IMR-90 (cell line): ENCODE measurements at regions not wholly inside any gene's neighbourhood (a gene's known extent, or its start where the extent isn't known, plus 50 kb on each side); places are given as distances from the start of the nearest gene placed in this dataset.

Source experiments
- ATAC-seq: fragments of 200-7000 bp; cut with Tn5 transposase; 2 replicates; pipeline ENCODE4 v1.9.1; 2020; ENCODE audit warnings: low read depth, mild to moderate bottlenecking, moderate library complexity
- BruUV-seq: library from RNA; stranded (reverse); fragments of 400-500 nt; replicated peaks from 2 replicates; lab custom pipeline; 2021; lab: Mats Ljungman, UMichigan
- CTCF ChIA-PET: fragments of 300-600 bp; formaldehyde crosslinking; extraction: SDS; loops from one replicate; lab custom pipeline; 2021; ENCODE audit warnings: antibody characterized with exemption; lab: Yijun Ruan, JAX
- POLR2A ChIA-PET: fragments of 300-600 bp; sonication (Branson Sonifier 250); formaldehyde crosslinking; loops from one replicate; lab custom pipeline; 2022; ENCODE audit warnings: antibody characterized with exemption; ENCODE audit not compliant: unreplicated experiment; lab: Charles Lee
- DNase-seq: peaks from one replicate; pipeline ENCODE4 v3.0.0; 2013
- H2AFZ ChIP-seq: replicated peaks from 2 replicates; pipeline ENCODE3; 2013; ENCODE audit warnings: low read length, mild to moderate bottlenecking; ENCODE audit not compliant: poor library complexity
- H2AK5ac ChIP-seq: 2 replicates; pipeline ENCODE4 v1.6.1; 2013; ENCODE audit warnings: low read depth, low read length, inconsistent platforms
- H2AK9ac ChIP-seq: replicated peaks from 2 replicates; pipeline ENCODE3; 2013; ENCODE audit warnings: mild to moderate bottlenecking, low read depth, low read length, moderate library complexity; ENCODE audit not compliant: poor library complexity
- H2BK120ac ChIP-seq: 2 replicates; pipeline ENCODE4 v1.6.1; 2013; ENCODE audit warnings: low read depth, low read length, inconsistent platforms
- H2BK15ac ChIP-seq: 3 replicates; pipeline ENCODE4 v1.6.1; 2013; ENCODE audit warnings: low read depth, low read length, inconsistent platforms
- H2BK20ac ChIP-seq: 2 replicates; pipeline ENCODE4 v1.6.1; 2013; ENCODE audit warnings: low read depth, mild to moderate bottlenecking, inconsistent platforms, low read length, moderate library complexity
- H2BK5ac ChIP-seq: 2 replicates; pipeline ENCODE4 v1.6.1; 2013; ENCODE audit warnings: mild to moderate bottlenecking, low read depth, low read length, inconsistent platforms; ENCODE audit not compliant: poor library complexity, severe bottlenecking
- H3K14ac ChIP-seq: replicated peaks from 2 replicates; pipeline ENCODE4 v1.6.1; 2013; ENCODE audit warnings: low read depth, low read length, inconsistent platforms
- H3K18ac ChIP-seq: 2 replicates; pipeline ENCODE4 v1.6.1; 2013; ENCODE audit warnings: low read depth, low read length, control low read depth
- H3K23ac ChIP-seq: 2 replicates; pipeline ENCODE4 v1.6.1; 2013; ENCODE audit warnings: low read depth, low read length, inconsistent platforms
- H3K27ac ChIP-seq: 2 replicates; pipeline ENCODE4 v1.5.1; 2013; ENCODE audit warnings: mild to moderate bottlenecking, control low read depth, low read length; ENCODE audit not compliant: insufficient read depth
- H3K27me3 ChIP-seq: 2 replicates; pipeline ENCODE4 v1.6.1; 2013; ENCODE audit warnings: low read length; ENCODE audit not compliant: control insufficient read depth, insufficient read depth
- H3K36me3 ChIP-seq: 2 replicates; pipeline ENCODE4 v1.6.1; 2013; ENCODE audit warnings: low read length, mixed read lengths; ENCODE audit not compliant: control insufficient read depth, insufficient read depth
- H3K4ac ChIP-seq: 2 replicates; pipeline ENCODE4 v1.6.1; 2013; ENCODE audit warnings: low read depth, low read length, inconsistent platforms
- H3K4me1 ChIP-seq: 2 replicates; pipeline ENCODE4 v1.6.1; 2013; ENCODE audit warnings: low read length, mixed read lengths; ENCODE audit not compliant: control insufficient read depth, insufficient read depth
- H3K4me2 ChIP-seq: 2 replicates; pipeline ENCODE4 v1.6.1; 2013; ENCODE audit warnings: low read depth, mild to moderate bottlenecking, control low read depth, low read length, moderate library complexity
- H3K4me3 ChIP-seq: 2 replicates; pipeline ENCODE4 v1.5.1; 2013; ENCODE audit warnings: low read depth, mild to moderate bottlenecking, control low read depth, low read length, moderate library complexity; ENCODE audit not compliant: insufficient read depth
- H3K56ac ChIP-seq: 2 replicates; pipeline ENCODE4 v1.6.1; 2013; ENCODE audit warnings: low read length, inconsistent platforms; ENCODE audit not compliant: insufficient read depth; ENCODE audit errors: extremely low read depth
- H3K79me1 ChIP-seq, 2 experiments: 2 replicates each; pipeline ENCODE4 v1.6.1; 2013; ENCODE audit warnings: low read length in 2 of 2, inconsistent platforms in 1 of 2, low read depth in 1 of 2
- H3K9ac ChIP-seq: 2 replicates; pipeline ENCODE4 v1.6.1; 2013; ENCODE audit warnings: low read depth, low read length, control low read depth
- H3K9me1 ChIP-seq: 2 replicates; pipeline ENCODE4 v1.6.1; 2013; ENCODE audit warnings: low read length, inconsistent platforms; ENCODE audit not compliant: insufficient read depth
- H3K9me3 ChIP-seq: 2 replicates; pipeline ENCODE4 v1.6.1; 2013; ENCODE audit warnings: low read length; ENCODE audit not compliant: control insufficient read depth, insufficient read depth
- H4K20me1 ChIP-seq: 2 replicates; pipeline ENCODE4 v1.6.1; 2013; ENCODE audit warnings: low read length, inconsistent platforms; ENCODE audit not compliant: insufficient read depth
- H4K5ac ChIP-seq: 2 replicates; pipeline ENCODE4 v1.6.1; 2013; ENCODE audit warnings: mild to moderate bottlenecking, low read depth, low read length, control low read depth
- H4K8ac ChIP-seq, 2 experiments: 2 replicates each; pipeline ENCODE4 v1.6.1; 2013; ENCODE audit warnings: low read depth in 2 of 2, low read length in 2 of 2, control low read depth in 1 of 2, inconsistent platforms in 1 of 2
- H4K91ac ChIP-seq: 2 replicates; pipeline ENCODE4 v1.6.1; 2013; ENCODE audit warnings: low read depth, low read length, inconsistent platforms; ENCODE audit not compliant: insufficient read depth
- BHLHE40 ChIP-seq: fragments of 150-350 bp; IDR thresholded peaks from 2 replicates; pipeline ENCODE4 v1.6.1; 2016; ENCODE audit warnings: mild to moderate bottlenecking, low read depth, low read length
- CEBPB ChIP-seq: IDR thresholded peaks from 2 replicates; pipeline ENCODE4 v1.6.1; 2012; ENCODE audit warnings: low read depth, low read length, improper control_type of control experiment
- FOS ChIP-seq: fragments of 150-350 bp; IDR thresholded peaks from 2 replicates; pipeline ENCODE4 v1.6.1; 2016; ENCODE audit warnings: low read depth, low read length
- MAFK ChIP-seq: IDR thresholded peaks from 2 replicates; pipeline ENCODE4 v1.6.1; 2012; ENCODE audit warnings: low read depth, low read length, improper control_type of control experiment
- MXI1 ChIP-seq: IDR thresholded peaks from 2 replicates; pipeline ENCODE4 v1.6.1; 2012; ENCODE audit warnings: low read depth, mild to moderate bottlenecking, low read length, moderate library complexity, borderline replicate concordance
- POLR2A ChIP-seq: IDR thresholded peaks from 2 replicates; pipeline ENCODE4 v1.6.1; 2012; ENCODE audit warnings: mild to moderate bottlenecking, low read depth, low read length
- RCOR1 ChIP-seq: IDR thresholded peaks from 2 replicates; pipeline ENCODE4 v1.6.1; 2012; ENCODE audit warnings: mild to moderate bottlenecking, low read length, improper control_type of control experiment; ENCODE audit not compliant: insufficient replicate concordance
- SMC3 ChIP-seq: fragments of 150-350 bp; IDR thresholded peaks from 2 replicates; pipeline ENCODE4 v1.6.1; 2016; ENCODE audit warnings: low read depth, mild to moderate bottlenecking, antibody characterized with exemption, low read length, moderate library complexity
- WGBS, 2 experiments: methylation state at CpG; one replicate each; pipeline versions ENCODE4 v1.1.5 to v1.1.7; 2013; ENCODE audit warnings: missing lambda C conversion rate in 2 of 2; ENCODE audit not compliant: insufficient read length in 1 of 2; ENCODE audit errors: extremely low coverage in 2 of 2; 5-methylcytosine and 5-hydroxymethylcytosine counted together
- dilution Hi-C: fragments of 300-500 bp; cut with HindIII; formaldehyde crosslinking; loops from one replicate; pipeline ENCODE4 v1.14.3; 2018; ENCODE audit warnings: low sequenced_read_pairs; ENCODE audit not compliant: unreplicated experiment
- in situ Hi-C: fragments of 300-500 bp; cut with MboI; formaldehyde crosslinking; loops from 3 replicates; pipeline ENCODE4 v1.14.3; 2019; ENCODE audit warnings: low sequenced_read_pairs, inconsistent platforms, mixed read lengths
- intact Hi-C: fragments of 100-400 bp; cut with micrococcal nuclease; formaldehyde crosslinking; loops from 2 replicates; pipeline ENCODE4 v1.10.0; 2022
- TF ChIP-seq, protein P1 (sequence below): conservative IDR thresholded peaks from 2 replicates; pipeline ENCODE4 v1.5.1; 2012; ENCODE audit warnings: mild to moderate bottlenecking, low read depth, low read length, improper control_type of control experiment
- TF ChIP-seq, protein P2 (sequence below): fragments of 150-350 bp; IDR thresholded peaks from 2 replicates; pipeline ENCODE4 v1.6.1; 2016; ENCODE audit warnings: low read depth, mild to moderate bottlenecking, low read length, moderate library complexity, borderline replicate concordance

DNA sequence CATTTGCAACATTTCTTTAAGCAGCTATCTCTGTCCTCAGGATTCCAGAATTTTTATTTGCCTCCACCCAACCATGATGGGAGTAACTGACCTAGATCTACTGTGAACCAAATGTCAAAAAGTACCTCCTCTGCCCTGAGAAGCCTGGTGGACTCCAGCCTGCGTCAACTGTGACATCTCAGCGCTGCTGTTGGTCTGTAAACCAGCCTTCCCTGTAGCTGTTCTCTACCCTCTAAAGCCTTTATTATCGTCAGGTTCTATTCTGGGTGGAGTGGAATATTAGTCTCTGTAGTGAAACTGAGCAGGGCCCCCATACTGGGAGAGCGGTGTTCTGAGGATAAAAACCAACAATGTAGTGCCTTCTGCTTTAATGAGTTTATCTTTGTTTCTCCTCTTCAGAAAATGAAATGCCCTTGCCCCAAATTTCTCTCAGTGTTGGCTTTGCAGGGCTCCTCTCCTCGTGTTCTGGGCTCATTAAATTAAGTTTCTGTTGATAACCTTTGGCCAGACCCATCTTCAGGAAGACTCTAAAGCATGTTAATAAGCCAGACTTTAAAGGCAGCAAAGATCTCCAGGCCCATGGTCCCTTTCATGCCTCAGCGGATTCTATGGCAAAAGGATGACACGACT lies 223.1 kb upstream of the PLXNA2 start:
- no peak overlapping the region for H2BK15ac ChIP-seq
- TF ChIP-seq MXI1 (no peak), CEBPB (no peak), POLR2A (no peak), FOS (no peak), SMC3 (no peak), BHLHE40 (no peak), MAFK (no peak), RCOR1 (no peak)
- TF ChIP-seq, protein P1, sequence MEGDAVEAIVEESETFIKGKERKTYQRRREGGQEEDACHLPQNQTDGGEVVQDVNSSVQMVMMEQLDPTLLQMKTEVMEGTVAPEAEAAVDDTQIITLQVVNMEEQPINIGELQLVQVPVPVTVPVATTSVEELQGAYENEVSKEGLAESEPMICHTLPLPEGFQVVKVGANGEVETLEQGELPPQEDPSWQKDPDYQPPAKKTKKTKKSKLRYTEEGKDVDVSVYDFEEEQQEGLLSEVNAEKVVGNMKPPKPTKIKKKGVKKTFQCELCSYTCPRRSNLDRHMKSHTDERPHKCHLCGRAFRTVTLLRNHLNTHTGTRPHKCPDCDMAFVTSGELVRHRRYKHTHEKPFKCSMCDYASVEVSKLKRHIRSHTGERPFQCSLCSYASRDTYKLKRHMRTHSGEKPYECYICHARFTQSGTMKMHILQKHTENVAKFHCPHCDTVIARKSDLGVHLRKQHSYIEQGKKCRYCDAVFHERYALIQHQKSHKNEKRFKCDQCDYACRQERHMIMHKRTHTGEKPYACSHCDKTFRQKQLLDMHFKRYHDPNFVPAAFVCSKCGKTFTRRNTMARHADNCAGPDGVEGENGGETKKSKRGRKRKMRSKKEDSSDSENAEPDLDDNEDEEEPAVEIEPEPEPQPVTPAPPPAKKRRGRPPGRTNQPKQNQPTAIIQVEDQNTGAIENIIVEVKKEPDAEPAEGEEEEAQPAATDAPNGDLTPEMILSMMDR, result no peak
- TF ChIP-seq, protein P2, sequence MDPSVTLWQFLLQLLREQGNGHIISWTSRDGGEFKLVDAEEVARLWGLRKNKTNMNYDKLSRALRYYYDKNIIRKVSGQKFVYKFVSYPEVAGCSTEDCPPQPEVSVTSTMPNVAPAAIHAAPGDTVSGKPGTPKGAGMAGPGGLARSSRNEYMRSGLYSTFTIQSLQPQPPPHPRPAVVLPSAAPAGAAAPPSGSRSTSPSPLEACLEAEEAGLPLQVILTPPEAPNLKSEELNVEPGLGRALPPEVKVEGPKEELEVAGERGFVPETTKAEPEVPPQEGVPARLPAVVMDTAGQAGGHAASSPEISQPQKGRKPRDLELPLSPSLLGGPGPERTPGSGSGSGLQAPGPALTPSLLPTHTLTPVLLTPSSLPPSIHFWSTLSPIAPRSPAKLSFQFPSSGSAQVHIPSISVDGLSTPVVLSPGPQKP, result no peak
- H3K4me1 ChIP-seq, result no peaks in the 10 kb centered on the region
- no peaks in the 10 kb centered on the region for H3K9me1 ChIP-seq
- no peaks in the 10 kb centered on the region for H4K20me1 ChIP-seq
- no peak overlapping the region for H3K4ac ChIP-seq
- intact Hi-C loops, result no loop called here
- H2BK5ac ChIP-seq, result no peak overlapping the region
- BruUV-seq, result no TSS peak
- ChIA-PET CTCF (no interaction called here), POLR2A (no interaction called here)
- no peak overlapping the region for H3K18ac ChIP-seq
- H3K23ac ChIP-seq, result no peak overlapping the region
- H3K36me3 ChIP-seq, result no peaks in the 10 kb centered on the region
- no peak overlapping the region for H2BK20ac ChIP-seq
- H3K14ac ChIP-seq, result no peak overlapping the region
- H4K91ac ChIP-seq, result no peak overlapping the region
- no peak for ATAC-seq
- no peak overlapping the region for H3K4me3 ChIP-seq
- no peak overlapping the region for H2AK9ac ChIP-seq
- DNase-seq, result no peak
- no CpG with 5 or more reads among the region's 7 CpGs for WGBS, 2 experiments
- no peak overlapping the region for H3K9ac ChIP-seq
- H3K56ac ChIP-seq, result no peak overlapping the region
- no peak overlapping the region for H2AFZ ChIP-seq
- H4K5ac ChIP-seq, result no peak overlapping the region
- H3K9me3 ChIP-seq, result no peaks in the 10 kb centered on the region; the same call in 1 of the 2 replicates
- H3K27ac ChIP-seq, result no peak overlapping the region
- no peak overlapping the region for H2AK5ac ChIP-seq
- H3K27me3 ChIP-seq, result no peaks in the 10 kb centered on the region
- H3K4me2 ChIP-seq, result no peak overlapping the region
- no peak overlapping the region for H4K8ac ChIP-seq
- H2BK120ac ChIP-seq, result no peak overlapping the region
- H3K79me1 ChIP-seq, result no peaks in the 10 kb centered on the region
- dilution Hi-C loops, result no loop called here
- in situ Hi-C loops, result no loop called here
